ENCODE measurements at regions not wholly inside any gene's neighbourhood (a gene's known extent, or its start where the extent isn't known, plus 50 kb on each side); places are given as distances from the start of the nearest gene placed in this dataset.

- TF ChIP-seq CTCF (IDR thresholded peaks at IDR 0.05) (no peak), EZH2 (IDR thresholded peaks at IDR 0.05; ENCODE audit: borderline replicate concordance, insufficient read depth, low read depth, low read length, poor library complexity, severe bottlenecking) (no peak)
These were observed 1714.4 kb downstream of the OLFM4 start for GRCh38 chr13:54742984-54743383.

Measured in B cell (primary cell).